Panc1 (cell line): ENCODE measurements at regions not wholly inside any gene's neighbourhood (a gene's known extent, or its start where the extent isn't known, plus 50 kb on each side); places are given as distances from the start of the nearest gene placed in this dataset.

Experiments
- CTCF ChIP-seq: fragments of 450-650 bp; IDR thresholded peaks from 2 replicates; pipeline ENCODE4 v1.5.1; 2017; ENCODE audit warnings: mild to moderate bottlenecking
- POLR2AphosphoS5 ChIP-seq: IDR thresholded peaks from 2 replicates; pipeline ENCODE4 v1.6.1; 2012; ENCODE audit warnings: mild to moderate bottlenecking, low read depth, low read length, moderate library complexity
- REST ChIP-seq, 2 experiments: IDR thresholded peaks; 2 replicates each; pipeline ENCODE4 v1.6.1; 2011 to 2012; ENCODE audit warnings: low read depth in 2 of 2, control low read depth in 1 of 2, low read length in 1 of 2, mild to moderate bottlenecking in 1 of 2, moderate library complexity in 1 of 2; ENCODE audit not compliant: insufficient read depth in 1 of 2
- SIN3A ChIP-seq: IDR thresholded peaks from 2 replicates; pipeline ENCODE4 v1.6.1; 2012; ENCODE audit warnings: low read depth, mild to moderate bottlenecking, low read length, moderate library complexity, borderline replicate concordance; ENCODE audit not compliant: insufficient read depth

DNA sequence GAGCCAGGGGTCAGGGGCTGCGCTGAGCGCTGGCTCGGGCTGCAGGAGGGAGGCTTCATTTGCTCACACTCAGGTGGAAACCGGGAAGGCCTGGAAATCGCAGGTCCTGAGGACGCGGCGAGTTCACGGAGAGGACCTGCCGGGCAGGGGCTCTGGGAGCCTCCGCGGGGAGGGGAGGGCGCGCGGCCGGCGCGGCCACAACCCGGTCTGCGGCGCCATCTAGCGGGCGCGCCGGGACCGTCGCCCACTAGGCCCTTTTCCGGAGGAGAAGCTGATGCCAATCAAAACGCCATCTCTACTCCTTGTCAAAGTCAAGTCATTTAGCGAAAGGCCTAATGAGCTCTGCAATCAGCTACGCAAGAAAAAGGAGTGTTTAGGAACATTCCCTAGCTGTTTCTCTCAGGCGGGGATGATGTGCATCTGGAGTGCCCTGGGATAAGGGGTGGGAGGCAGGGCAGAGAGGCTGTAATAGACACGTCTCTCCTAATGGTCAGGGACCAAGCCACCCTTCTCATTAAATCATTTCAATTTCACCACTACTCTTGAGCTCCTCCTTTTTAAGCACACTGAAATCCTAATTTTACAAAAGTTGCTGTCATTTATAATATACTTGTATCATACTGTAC is 885.8 kb upstream of the TMEM132C start:
- TF ChIP-seq SIN3A (no peak), CTCF (peak; percentile 93), REST (IDR thresholded peaks at IDR 0.05; ENCODE audit: insufficient read depth in 1 of 2, low read depth in 2 of 2, low read length in 1 of 2) (no peak), POLR2AphosphoS5 (no peak)
